Cardiac fibroblast (primary cell): ENCODE measurements at regions not wholly inside any gene's neighbourhood (a gene's known extent, or its start where the extent isn't known, plus 50 kb on each side); places are given as distances from the start of the nearest gene placed in this dataset.
"Not testable (repeated sequence)": the region's sequence is repeated elsewhere in the genome, so short reads cannot be mapped to it uniquely, and the experiment has no call there.

ENCODE experiments used
- DNase-seq, 2 donors: peaks; one replicate each; pipeline versions ENCODE4 v3.0.0 to v3.0.0-alpha.2; 2010; ENCODE audit warnings: low read depth in 2 of 2
- H3K4me3 ChIP-seq, 2 donors: replicated peaks in 1 of 2; 1 replicate in 1 of 2; 2 replicates in 1 of 2; pipeline ENCODE4 v1.5.1; 2011; ENCODE audit warnings: low read depth in 2 of 2, low read length in 2 of 2, mild to moderate bottlenecking in 2 of 2, moderate library complexity in 1 of 2
- CTCF ChIP-seq: IDR thresholded peaks from one replicate; pipeline ENCODE4 v1.5.1; 2011; ENCODE audit warnings: low read depth, mild to moderate bottlenecking, low read length, inconsistent platforms

- no peak for TF ChIP-seq CTCF
- H3K4me3 ChIP-seq = no peak overlapping the region
- DNase-seq = no peak
These were observed 1208.8 kb downstream of the VRK1 start for GRCh38 chr14:98006008-98006407.

- H3K4me3 ChIP-seq = no peak overlapping the region
- no peak for DNase-seq
- no peak for TF ChIP-seq CTCF
These were observed 1211.4 kb downstream of the VRK1 start for GRCh38 chr14:98008381-98009113.

DNA sequence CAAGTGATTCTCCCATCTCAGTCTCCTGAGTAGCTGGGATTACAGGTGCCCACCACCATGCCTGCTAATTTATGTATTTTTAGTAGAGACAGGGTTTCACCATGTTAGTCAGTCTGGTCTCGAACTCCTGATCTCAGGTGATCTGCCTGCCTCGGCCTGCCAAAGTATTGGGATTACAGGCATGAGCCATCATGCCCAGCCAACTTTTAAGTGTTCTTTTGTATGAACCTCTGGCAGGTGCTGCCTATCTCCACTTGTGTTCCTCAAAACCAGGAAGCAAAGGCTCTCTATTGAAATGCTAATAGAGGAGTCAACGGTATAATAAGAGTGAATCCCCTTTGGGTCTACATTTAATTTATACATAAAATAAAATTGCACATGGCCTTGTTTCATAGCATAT lies 1212.0 kb downstream of the VRK1 start:
- DNase-seq = not testable (repeated sequence)

DNA sequence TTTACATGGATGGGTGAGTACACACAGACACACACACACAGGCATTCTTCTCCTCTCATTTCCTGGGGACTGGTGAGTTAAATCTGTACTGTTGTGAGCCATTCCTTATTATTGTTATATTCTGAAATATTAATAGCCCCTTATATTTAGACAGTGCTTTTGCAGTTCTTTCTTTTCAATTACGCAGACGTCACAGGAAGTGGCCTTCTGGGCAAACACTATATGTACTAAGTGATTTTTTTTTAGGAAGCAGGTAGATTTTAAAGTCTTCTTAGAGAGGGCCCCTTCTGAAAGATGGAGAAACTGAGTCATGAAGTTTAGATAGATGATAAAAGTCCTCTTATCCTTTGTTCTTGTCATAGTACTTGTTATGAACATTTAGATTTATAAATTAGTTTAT lies 1213.6 kb downstream of the VRK1 start:
- TF ChIP-seq CTCF = no peak
- DNase-seq = no peak
- no peak overlapping the region for H3K4me3 ChIP-seq

More for the DNA sequence above, 1212.0 kb downstream of the VRK1 start:
- not testable (repeated sequence) for H3K4me3 ChIP-seq

DNA sequence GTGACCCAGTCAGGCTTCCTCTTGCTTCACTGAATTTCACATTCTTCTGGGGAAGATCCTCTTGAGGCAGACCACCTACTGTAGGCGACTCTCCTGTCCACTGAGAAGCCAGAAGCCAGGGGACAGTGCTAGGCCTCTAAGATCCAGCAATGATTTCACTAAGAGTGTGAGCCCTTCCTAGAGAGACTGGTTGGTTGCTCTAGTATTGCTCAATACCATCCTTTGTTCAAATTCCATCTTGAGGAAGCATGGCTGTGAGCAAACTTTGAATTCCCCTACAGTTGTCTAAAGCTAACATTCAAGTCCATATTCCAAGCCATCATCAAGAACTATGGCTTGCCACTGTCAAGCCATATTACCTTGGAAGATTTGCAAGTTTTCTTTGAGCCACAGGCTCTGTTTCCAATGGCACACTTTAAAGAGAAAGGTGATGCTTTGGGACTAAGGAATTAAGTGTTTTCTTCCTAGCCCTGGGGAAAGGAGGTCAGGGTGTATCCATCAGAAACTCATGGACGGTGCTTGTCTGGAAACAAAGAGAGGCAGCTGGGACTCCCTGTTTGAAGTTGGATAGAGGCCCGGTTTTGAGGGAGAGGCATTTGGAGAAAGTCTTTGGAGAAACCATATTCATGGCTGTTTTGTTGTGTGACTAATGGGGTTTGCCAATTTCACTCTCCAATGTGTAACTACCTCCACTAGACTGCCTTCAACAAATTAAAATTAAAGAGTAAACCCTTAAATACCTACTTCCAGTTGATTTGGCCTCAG lies 1217.9 kb downstream of the VRK1 start:
- no peak for DNase-seq
- TF ChIP-seq CTCF = no peak
- no peak overlapping the region for H3K4me3 ChIP-seq

DNA sequence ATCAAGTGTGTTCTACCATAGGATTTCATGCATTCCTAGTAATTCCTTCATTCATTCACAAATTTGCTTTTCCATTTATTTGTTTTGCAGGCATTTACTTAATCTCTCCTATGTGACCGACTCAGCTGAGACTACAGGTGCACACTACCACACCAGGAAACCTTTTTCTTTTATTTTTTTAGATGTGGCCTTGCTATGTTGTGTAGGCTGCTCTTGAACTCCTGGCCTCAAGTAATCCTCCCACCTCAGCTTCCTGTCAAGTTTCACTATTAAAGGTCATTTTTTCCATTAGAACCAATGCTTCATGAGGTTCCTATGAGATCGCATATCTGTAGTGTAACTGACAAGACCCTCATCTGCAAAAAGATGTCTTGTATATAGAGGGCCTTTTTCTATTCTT lies 1218.7 kb downstream of the VRK1 start:
- H3K4me3 ChIP-seq = no peak overlapping the region
- no peak for TF ChIP-seq CTCF
- no peak for DNase-seq

- no peak overlapping the region for H3K4me3 ChIP-seq
- no peak for TF ChIP-seq CTCF
- DNase-seq = no peak
These were observed 1221.4 kb downstream of the VRK1 start for GRCh38 chr14:98018628-98019027.
